ENCODE measurements at regions not wholly inside any gene's neighbourhood (a gene's known extent, or its start where the extent isn't known, plus 50 kb on each side); places are given as distances from the start of the nearest gene placed in this dataset.

GRCh38 chr12:79531518-79531917 is 159.2 kb downstream of the PAWR start:
- no peak for TF ChIP-seq TAF1 (IDR thresholded peaks at IDR 0.05; ENCODE audit: borderline replicate concordance, insufficient read depth, low read length)
- TF ChIP-seq REST (IDR thresholded peaks at IDR 0.05; ENCODE audit: insufficient read depth in 1 of 2, low read depth in 2 of 2, low read length in 2 of 2): no peak
